Bronchial epithelial cell (primary cell): ENCODE measurements at regions not wholly inside any gene's neighbourhood (a gene's known extent, or its start where the extent isn't known, plus 50 kb on each side); places are given as distances from the start of the nearest gene placed in this dataset.
A peak's percentile ranks its signal among the peaks of the same experiment; 100 is the strongest.

Experiments used
- DNase-seq: peaks from one replicate; pipeline ENCODE4 v3.0.0-alpha.2; 2010; ENCODE audit warnings: low read depth
- FAIRE-seq: peaks from 2 replicates; lab custom pipeline; 2011; peaks lifted over from hg19 to GRCh38; lab: Jason Lieb, UNC
- H3K27me3 ChIP-seq: 2 replicates; pipeline ENCODE4 v1.5.1; 2011; ENCODE audit warnings: low read length; ENCODE audit not compliant: control insufficient read depth, insufficient read depth
- H3K36me3 ChIP-seq: 2 replicates; pipeline ENCODE4 v1.5.1; 2011; ENCODE audit warnings: low read length; ENCODE audit not compliant: control insufficient read depth, insufficient read depth
- H3K4me3 ChIP-seq: 2 replicates; pipeline ENCODE4 v1.5.1; 2011; ENCODE audit warnings: mild to moderate bottlenecking, low read depth, low read length, control low read depth
- CTCF ChIP-seq: IDR thresholded peaks from 2 replicates; pipeline ENCODE4 v1.5.1; 2011; ENCODE audit warnings: mild to moderate bottlenecking, moderate library complexity, low read length, control low read depth, inconsistent platforms; ENCODE audit not compliant: insufficient read depth, severe bottlenecking

GRCh38 chr5:3893527-3893926 is 297.9 kb downstream of the IRX1 start:
- TF ChIP-seq CTCF: no peak
- peak; percentile 23 for DNase-seq
- Histone ChIP-seq H3K36me3 (no peaks in the 10 kb centered on the region), H3K4me3 (no peak overlapping the region), H3K27me3 (no peaks in the 10 kb centered on the region)
- FAIRE-seq: no peak

- no peak for DNase-seq
- no peak for FAIRE-seq
- Histone ChIP-seq H3K36me3 (no peaks in the 10 kb centered on the region), H3K27me3 (no peaks in the 10 kb centered on the region), H3K4me3 (no peak overlapping the region)
- TF ChIP-seq CTCF: no peak
Measured at GRCh38 chr5:3893975-3894374, 298.3 kb downstream of the IRX1 start.

GRCh38 chr5:3896098-3896497 is 300.5 kb downstream of the IRX1 start:
- FAIRE-seq (peak; percentile 52), DNase-seq (peak; percentile 60)
- no peak for TF ChIP-seq CTCF
- Histone ChIP-seq H3K27me3 (no peaks in the 10 kb centered on the region), H3K36me3 (no peaks in the 10 kb centered on the region), H3K4me3 (no peak overlapping the region)

GRCh38 chr5:3899093-3899492 is 303.5 kb downstream of the IRX1 start:
- no peaks in the 10 kb centered on the region for H3K27me3 ChIP-seq
- DNase-seq: no peak
- no peak overlapping the region for H3K4me3 ChIP-seq
- H3K36me3 ChIP-seq: no peaks in the 10 kb centered on the region
- TF ChIP-seq CTCF: no peak
- no peak for FAIRE-seq

- no peaks in the 10 kb centered on the region for H3K36me3 ChIP-seq
Measured at GRCh38 chr5:3904584-3904983, 309.0 kb downstream of the IRX1 start.

More at GRCh38 chr5:3904584-3904983, 309.0 kb downstream of the IRX1 start:
- TF ChIP-seq CTCF: no peak
- no peaks in the 10 kb centered on the region for H3K27me3 ChIP-seq
- no peak overlapping the region for H3K4me3 ChIP-seq
- DNase-seq (no peak), FAIRE-seq (no peak)
